ENCODE measurements at regions not wholly inside any gene's neighbourhood (a gene's known extent, or its start where the extent isn't known, plus 50 kb on each side); places are given as distances from the start of the nearest gene placed in this dataset.

GRCh38 chr1:95554408-95554807, 320.4 kb downstream of the RWDD3 start:
- Histone ChIP-seq H3K27me3 (replicated peaks in 1 of 4; ENCODE audit: control insufficient read depth in 3 of 4, extremely low read depth in 1 of 4, insufficient read depth in 3 of 4, low read length in 3 of 4) (no peaks in the 10 kb centered on the region), H3K14ac (ENCODE audit: insufficient read length) (no peak overlapping the region), H3K4me1 (replicated peaks in 1 of 4; ENCODE audit: control insufficient read depth in 3 of 4, insufficient read depth in 4 of 4, low read length in 3 of 4) (no peaks in the 10 kb centered on the region), H3K27ac (ENCODE audit: low read depth, low read length) (no peak overlapping the region), H2AK5ac (ENCODE audit: low read depth, low read length) (no peak overlapping the region), H2BK15ac (ENCODE audit: low read length) (no peak overlapping the region), H3K4me2 (ENCODE audit: insufficient read depth in 1 of 2, low read depth in 2 of 2, low read length in 2 of 2) (no peak overlapping the region), H3K18ac (ENCODE audit: extremely low read depth, low read length) (no peak overlapping the region), H3K4ac (replicated peaks; ENCODE audit: insufficient read length, low read depth, low read length) (no peak overlapping the region), H3K79me1 (ENCODE audit: low read depth, low read length) (no peaks in the 10 kb centered on the region), H4K91ac (replicated peaks; ENCODE audit: insufficient read length, low read length) (no peak overlapping the region), H3K36me3 (ENCODE audit: control insufficient read depth in 2 of 4, insufficient read depth in 4 of 4, low read length in 3 of 4) (no peaks in the 10 kb centered on the region), H4K20me1 (replicated peaks in 1 of 2; ENCODE audit: control insufficient read depth in 1 of 2, insufficient read depth in 2 of 2, low read length in 2 of 2) (no peaks in the 10 kb centered on the region), H3K23me2 (ENCODE audit: low read depth, low read length) (no peaks in the 10 kb centered on the region), H4K5ac (ENCODE audit: insufficient read length, low read depth, low read length) (no peak overlapping the region), H3K79me2 (ENCODE audit: control insufficient read depth in 1 of 2, insufficient read depth in 2 of 2, low read length in 2 of 2) (no peaks in the 10 kb centered on the region), H3K56ac (replicated peaks; ENCODE audit: insufficient read length, low read depth, low read length) (no peak overlapping the region), H3K23ac (ENCODE audit: insufficient read length) (no peak overlapping the region), H3K4me3 (ENCODE audit: extremely low read depth in 1 of 4, insufficient read depth in 2 of 4, low read depth in 3 of 4, low read length in 4 of 4) (no peak overlapping the region), H2BK5ac (ENCODE audit: low read depth, low read length) (no peak overlapping the region), H2AFZ (ENCODE audit: low read length) (no peak overlapping the region), H4K8ac (ENCODE audit: extremely low read depth, insufficient read depth, low read length) (no peak overlapping the region), H3K9ac (replicated peaks in 1 of 4; ENCODE audit: extremely low read depth in 1 of 4, low read depth in 3 of 4, low read length in 3 of 4) (no peak overlapping the region), H3K9me3 (ENCODE audit: insufficient read depth in 2 of 2, low read depth in 1 of 2, low read length in 1 of 2) (peaks cover 0 to 5% of the 10 kb centered on the region in 2 experiments; a peak in 2 of 4 replicates), H2BK20ac (ENCODE audit: low read length) (no peak overlapping the region), H2BK120ac (replicated peaks; ENCODE audit: low read depth, low read length) (no peak overlapping the region), H2BK12ac (ENCODE audit: low read depth, low read length) (no peak overlapping the region)
- POLR2A ChIA-PET (ENCODE audit: partially characterized antibody) = no interaction called here
- WGBS, 2 experiments (ENCODE audit: extremely low coverage in 1 of 2, insufficient coverage in 1 of 2, insufficient read length in 1 of 2, insufficient replicate concordance in 2 of 2, low coverage in 1 of 2, low lambda C conversion rate in 2 of 2, missing lambda C conversion rate in 1 of 2) = 89% methylated on average over 2 of the region's 2 CpGs; no CpG with 5 or more reads in 1 of the 2 experiments
- CTCF ChIA-PET (ENCODE audit: partially characterized antibody) = no interaction called here
- no peak for FAIRE-seq
- DNase-seq (ENCODE audit: low read depth in 1 of 2, low spot score in 2 of 2) = no peak
- TF ChIP-seq CTBP2 (IDR thresholded peaks at IDR 0.05; ENCODE audit: borderline replicate concordance, insufficient read depth, insufficient read length, low read length) = no peak
- no peak for TF ChIP-seq SIRT6 (IDR thresholded peaks at IDR 0.05; ENCODE audit: low read length)
- TF ChIP-seq NANOG (IDR thresholded peaks at IDR 0.05; ENCODE audit: insufficient read depth, low read depth, low read length, poor library complexity, severe bottlenecking) = no peak
- TF ChIP-seq KDM1A (IDR thresholded peaks at IDR 0.05; ENCODE audit: borderline replicate concordance, low read length) = no peak
- TF ChIP-seq KDM4A (IDR thresholded peaks at IDR 0.05; ENCODE audit: low read depth, low read length, severe bottlenecking) = no peak
- TF ChIP-seq JUND (IDR thresholded peaks at IDR 0.05; ENCODE audit: low read length) = no peak
- TF ChIP-seq RAD21 (IDR thresholded peaks at IDR 0.05 in 1 of 2, conservative IDR thresholded peaks at IDR 0.05 in 1 of 2; ENCODE audit: low read depth in 2 of 2, low read length in 2 of 2) = no peak
- TF ChIP-seq, protein P1, sequence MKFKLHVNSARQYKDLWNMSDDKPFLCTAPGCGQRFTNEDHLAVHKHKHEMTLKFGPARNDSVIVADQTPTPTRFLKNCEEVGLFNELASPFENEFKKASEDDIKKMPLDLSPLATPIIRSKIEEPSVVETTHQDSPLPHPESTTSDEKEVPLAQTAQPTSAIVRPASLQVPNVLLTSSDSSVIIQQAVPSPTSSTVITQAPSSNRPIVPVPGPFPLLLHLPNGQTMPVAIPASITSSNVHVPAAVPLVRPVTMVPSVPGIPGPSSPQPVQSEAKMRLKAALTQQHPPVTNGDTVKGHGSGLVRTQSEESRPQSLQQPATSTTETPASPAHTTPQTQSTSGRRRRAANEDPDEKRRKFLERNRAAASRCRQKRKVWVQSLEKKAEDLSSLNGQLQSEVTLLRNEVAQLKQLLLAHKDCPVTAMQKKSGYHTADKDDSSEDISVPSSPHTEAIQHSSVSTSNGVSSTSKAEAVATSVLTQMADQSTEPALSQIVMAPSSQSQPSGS (IDR thresholded peaks at IDR 0.05; ENCODE audit: low read length) = no peak
- TF ChIP-seq SP4 (IDR thresholded peaks at IDR 0.05; ENCODE audit: low read length) = no peak
- TF ChIP-seq, protein P2, sequence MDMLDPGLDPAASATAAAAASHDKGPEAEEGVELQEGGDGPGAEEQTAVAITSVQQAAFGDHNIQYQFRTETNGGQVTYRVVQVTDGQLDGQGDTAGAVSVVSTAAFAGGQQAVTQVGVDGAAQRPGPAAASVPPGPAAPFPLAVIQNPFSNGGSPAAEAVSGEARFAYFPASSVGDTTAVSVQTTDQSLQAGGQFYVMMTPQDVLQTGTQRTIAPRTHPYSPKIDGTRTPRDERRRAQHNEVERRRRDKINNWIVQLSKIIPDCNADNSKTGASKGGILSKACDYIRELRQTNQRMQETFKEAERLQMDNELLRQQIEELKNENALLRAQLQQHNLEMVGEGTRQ (IDR thresholded peaks at IDR 0.05; ENCODE audit: low read length) = no peak
- TF ChIP-seq BRCA1 (IDR thresholded peaks at IDR 0.05; ENCODE audit: low read depth, low read length) = no peak

Measured in H1 (cell line).